HEK293 (cell line): ENCODE measurements at regions not wholly inside any gene's neighbourhood (a gene's known extent, or its start where the extent isn't known, plus 50 kb on each side); places are given as distances from the start of the nearest gene placed in this dataset.

Source experiments
- CTCF ChIP-seq: fragments of 450-650 bp; formaldehyde crosslinking; IDR thresholded peaks from 2 replicates; pipeline ENCODE4 v1.5.1; 2016; ENCODE audit warnings: missing biosample characterization, missing genetic modification characterization
- KLF16 ChIP-seq: fragments of 450-650 bp; formaldehyde crosslinking; IDR thresholded peaks from 2 replicates; pipeline ENCODE4 v1.5.1; 2017; ENCODE audit warnings: missing biosample characterization, missing genetic modification characterization
- MYNN ChIP-seq: fragments of 450-650 bp; formaldehyde crosslinking; IDR thresholded peaks from 2 replicates; pipeline ENCODE4 v1.5.1; 2016; ENCODE audit warnings: missing biosample characterization, missing genetic modification characterization, borderline replicate concordance
- MZF1 ChIP-seq: fragments of 450-650 bp; formaldehyde crosslinking; IDR thresholded peaks from 2 replicates; pipeline ENCODE4 v1.5.1; 2017; ENCODE audit warnings: missing biosample characterization, missing genetic modification characterization, borderline replicate concordance
- PATZ1 ChIP-seq: fragments of 450-650 bp; formaldehyde crosslinking; IDR thresholded peaks from 2 replicates; pipeline ENCODE4 v1.5.1; 2016; ENCODE audit warnings: missing biosample characterization, missing genetic modification characterization
- PBX3 ChIP-seq: sonication (generic); formaldehyde crosslinking; IDR thresholded peaks from 2 replicates; pipeline ENCODE4 v1.8.1; 2022; ENCODE audit warnings: mild to moderate bottlenecking, moderate library complexity, missing genetic modification reagents
- YY1 ChIP-seq: fragments of 450-650 bp; formaldehyde crosslinking; IDR thresholded peaks from 2 replicates; pipeline ENCODE4 v1.5.1; 2018; ENCODE audit warnings: missing biosample characterization, missing genetic modification characterization
- ZBTB10 ChIP-seq: fragments of 450-650 bp; formaldehyde crosslinking; IDR thresholded peaks from 2 replicates; pipeline ENCODE4 v1.5.1; 2016; ENCODE audit warnings: missing biosample characterization, missing genetic modification characterization
- ZBTB49 ChIP-seq: fragments of 450-650 bp; formaldehyde crosslinking; IDR thresholded peaks from 2 replicates; pipeline ENCODE4 v1.5.1; 2016; ENCODE audit warnings: missing biosample characterization, missing genetic modification characterization, low read depth
- ZNF146 ChIP-seq: fragments of 450-650 bp; formaldehyde crosslinking; IDR thresholded peaks from 2 replicates; pipeline ENCODE4 v1.5.1; 2016; ENCODE audit warnings: missing biosample characterization, missing genetic modification characterization
- ZNF148 ChIP-seq: fragments of 450-650 bp; formaldehyde crosslinking; IDR thresholded peaks from 2 replicates; pipeline ENCODE4 v1.5.0; 2017; ENCODE audit warnings: missing biosample characterization, missing genetic modification characterization, borderline replicate concordance
- ZNF211 ChIP-seq: fragments of 450-650 bp; formaldehyde crosslinking; IDR thresholded peaks from 2 replicates; pipeline ENCODE4 v1.5.1; 2016; ENCODE audit warnings: low read depth, missing biosample characterization, missing genetic modification characterization
- ZNF645 ChIP-seq: fragments of 450-650 bp; formaldehyde crosslinking; IDR thresholded peaks from 2 replicates; pipeline ENCODE4; 2016; ENCODE audit warnings: missing biosample characterization, missing genetic modification characterization
- ZNF792 ChIP-seq: fragments of 450-650 bp; formaldehyde crosslinking; IDR thresholded peaks from 2 replicates; pipeline ENCODE4 v1.5.1; 2016; ENCODE audit warnings: missing biosample characterization, missing genetic modification characterization

- TF ChIP-seq CTCF (tag by site-specific recombination) = no peak
- TF ChIP-seq ZNF645 = no peak
- no peak for TF ChIP-seq MYNN (tag by site-specific recombination)
- TF ChIP-seq MZF1 (tag by site-specific recombination) = no peak
- TF ChIP-seq ZNF211 (tag by site-specific recombination) = no peak
- TF ChIP-seq YY1 (tag by site-specific recombination) = no peak
- TF ChIP-seq ZBTB10 = no peak
- TF ChIP-seq PATZ1 (tag by site-specific recombination) = no peak
- no peak for TF ChIP-seq ZNF792 (tag by site-specific recombination)
- no peak for TF ChIP-seq ZNF146 (tag by site-specific recombination)
- TF ChIP-seq ZNF148 (tag by site-specific recombination) = no peak
- TF ChIP-seq PBX3 (CRISPR knock-in tag) = no peak
- no peak for TF ChIP-seq KLF16 (tag by site-specific recombination)
- TF ChIP-seq ZBTB49 (tag by site-specific recombination) = no peak
Observed at GRCh38 chr5:162870966-162871365, 566.4 kb upstream of the CCNG1 start.
